GM21515 (cell line): ENCODE measurements at regions not wholly inside any gene's neighbourhood (a gene's known extent, or its start where the extent isn't known, plus 50 kb on each side); places are given as distances from the start of the nearest gene placed in this dataset.
"Not testable (repeated sequence)": the region's sequence is repeated elsewhere in the genome, so short reads cannot be mapped to it uniquely, and the experiment has no call there.

Experiments
- ATAC-seq: cut with Tn5 transposase; IDR thresholded peaks from one replicate; pipeline ENCODE4 v1.9.1; 2021; ENCODE audit not compliant: unreplicated experiment

GRCh38 chr12:92404259-92404894 lies 258.7 kb upstream of the BTG1 start:
- ATAC-seq, result no peak

GRCh38 chr12:92403210-92404175 lies 257.8 kb upstream of the BTG1 start:
- peak; percentile 85 for ATAC-seq

- ATAC-seq, result no peak
Measured at GRCh38 chr12:92402415-92402814, 256.8 kb upstream of the BTG1 start.

GRCh38 chr12:92400006-92400405 lies 254.4 kb upstream of the BTG1 start:
- ATAC-seq, result peak; percentile 41

GRCh38 chr12:92398565-92399309 lies 253.1 kb upstream of the BTG1 start:
- no peak for ATAC-seq

- ATAC-seq, result no peak
Measured at GRCh38 chr12:92396647-92397252, 251.1 kb upstream of the BTG1 start.

GRCh38 chr12:92395322-92395721 lies 249.7 kb upstream of the BTG1 start:
- no peak for ATAC-seq

- ATAC-seq, result no peak
Measured at GRCh38 chr12:92394895-92395294, 249.2 kb upstream of the BTG1 start.

- no peak for ATAC-seq
Measured at GRCh38 chr12:92393504-92393903, 247.9 kb upstream of the BTG1 start.

GRCh38 chr12:92391726-92392125 lies 246.1 kb upstream of the BTG1 start:
- not testable (repeated sequence) for ATAC-seq

GRCh38 chr12:92389466-92389865 lies 243.8 kb upstream of the BTG1 start:
- ATAC-seq, result no peak

GRCh38 chr12:92385296-92385695 lies 239.7 kb upstream of the BTG1 start:
- ATAC-seq, result no peak

- ATAC-seq, result no peak
Measured at GRCh38 chr12:92384571-92384970, 238.9 kb upstream of the BTG1 start.

GRCh38 chr12:92382383-92382878 lies 236.8 kb upstream of the BTG1 start:
- no peak for ATAC-seq

- no peak for ATAC-seq
Measured at GRCh38 chr12:92381856-92382255, 236.2 kb upstream of the BTG1 start.

- no peak for ATAC-seq
Measured at GRCh38 chr12:92378682-92379479, 233.2 kb upstream of the BTG1 start.

- not testable (repeated sequence) for ATAC-seq
Measured at GRCh38 chr12:92375504-92375903, 229.9 kb upstream of the BTG1 start.

GRCh38 chr12:92370828-92371227 lies 225.2 kb upstream of the BTG1 start:
- ATAC-seq, result no peak

GRCh38 chr12:92369636-92370035 lies 224.0 kb upstream of the BTG1 start:
- no peak for ATAC-seq

- ATAC-seq, result no peak
Measured at GRCh38 chr12:92369056-92369455, 223.4 kb upstream of the BTG1 start.
